ENCODE measurements at regions not wholly inside any gene's neighbourhood (a gene's known extent, or its start where the extent isn't known, plus 50 kb on each side); places are given as distances from the start of the nearest gene placed in this dataset.

- no peaks in the 10 kb centered on the region for H3K27me3 ChIP-seq (ENCODE audit: insufficient read depth, low read length, poor library complexity, severe bottlenecking)
- H2AFZ ChIP-seq (ENCODE audit: low read length) = no peak overlapping the region
- no peaks in the 10 kb centered on the region for H3K36me3 ChIP-seq (ENCODE audit: insufficient read depth, low read length)
- no peaks in the 10 kb centered on the region for H3K4me1 ChIP-seq (ENCODE audit: insufficient read depth, low read length, poor library complexity, severe bottlenecking)
- no peaks in the 10 kb centered on the region for H4K20me1 ChIP-seq (ENCODE audit: insufficient read depth, low read length, poor library complexity, severe bottlenecking)
- H3K9me3 ChIP-seq (ENCODE audit: insufficient read depth, low read depth, low read length) = no peaks in the 10 kb centered on the region
- H3F3A ChIP-seq (ENCODE audit: low read depth) = no peaks in the 10 kb centered on the region
- no peaks in the 10 kb centered on the region for H3K9me2 ChIP-seq (replicated peaks; ENCODE audit: low read depth, low read length)
- no peak overlapping the region for H3K4me3 ChIP-seq (ENCODE audit: low read length, poor library complexity, severe bottlenecking)
- H3K9ac ChIP-seq (ENCODE audit: low read depth, low read length, poor library complexity, severe bottlenecking) = no peak overlapping the region
- TF ChIP-seq EZH2phosphoT487 (IDR thresholded peaks at IDR 0.05; ENCODE audit: borderline replicate concordance) = no peak
- TF ChIP-seq, protein P1, sequence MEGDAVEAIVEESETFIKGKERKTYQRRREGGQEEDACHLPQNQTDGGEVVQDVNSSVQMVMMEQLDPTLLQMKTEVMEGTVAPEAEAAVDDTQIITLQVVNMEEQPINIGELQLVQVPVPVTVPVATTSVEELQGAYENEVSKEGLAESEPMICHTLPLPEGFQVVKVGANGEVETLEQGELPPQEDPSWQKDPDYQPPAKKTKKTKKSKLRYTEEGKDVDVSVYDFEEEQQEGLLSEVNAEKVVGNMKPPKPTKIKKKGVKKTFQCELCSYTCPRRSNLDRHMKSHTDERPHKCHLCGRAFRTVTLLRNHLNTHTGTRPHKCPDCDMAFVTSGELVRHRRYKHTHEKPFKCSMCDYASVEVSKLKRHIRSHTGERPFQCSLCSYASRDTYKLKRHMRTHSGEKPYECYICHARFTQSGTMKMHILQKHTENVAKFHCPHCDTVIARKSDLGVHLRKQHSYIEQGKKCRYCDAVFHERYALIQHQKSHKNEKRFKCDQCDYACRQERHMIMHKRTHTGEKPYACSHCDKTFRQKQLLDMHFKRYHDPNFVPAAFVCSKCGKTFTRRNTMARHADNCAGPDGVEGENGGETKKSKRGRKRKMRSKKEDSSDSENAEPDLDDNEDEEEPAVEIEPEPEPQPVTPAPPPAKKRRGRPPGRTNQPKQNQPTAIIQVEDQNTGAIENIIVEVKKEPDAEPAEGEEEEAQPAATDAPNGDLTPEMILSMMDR (conservative IDR thresholded peaks at IDR 0.05; ENCODE audit: low read length) = no peak
- no peak overlapping the region for H3K4me2 ChIP-seq (ENCODE audit: low read depth, low read length, poor library complexity, severe bottlenecking)
- H3K79me2 ChIP-seq (ENCODE audit: insufficient read depth, low read length) = no peaks in the 10 kb centered on the region
Measured at GRCh38 chr9:118088090-118088489, 383.9 kb downstream of the TLR4 start.

- Histone ChIP-seq H3K4me2 (ENCODE audit: low read depth, low read length, poor library complexity, severe bottlenecking) (no peak overlapping the region), H3K79me2 (ENCODE audit: insufficient read depth, low read length) (no peaks in the 10 kb centered on the region), H3K9me3 (ENCODE audit: insufficient read depth, low read depth, low read length) (no peaks in the 10 kb centered on the region), H3K9ac (ENCODE audit: low read depth, low read length, poor library complexity, severe bottlenecking) (no peak overlapping the region), H3K36me3 (ENCODE audit: insufficient read depth, low read length) (no peaks in the 10 kb centered on the region), H3K9me2 (replicated peaks; ENCODE audit: low read depth, low read length) (no peaks in the 10 kb centered on the region), H3F3A (ENCODE audit: low read depth) (no peaks in the 10 kb centered on the region), H2AFZ (ENCODE audit: low read length) (no peak overlapping the region), H3K4me1 (ENCODE audit: insufficient read depth, low read length, poor library complexity, severe bottlenecking) (no peaks in the 10 kb centered on the region), H4K20me1 (ENCODE audit: insufficient read depth, low read length, poor library complexity, severe bottlenecking) (no peaks in the 10 kb centered on the region), H3K27me3 (ENCODE audit: insufficient read depth, low read length, poor library complexity, severe bottlenecking) (no peaks in the 10 kb centered on the region), H3K4me3 (ENCODE audit: low read length, poor library complexity, severe bottlenecking) (no peak overlapping the region)
- TF ChIP-seq, protein P1 (conservative IDR thresholded peaks at IDR 0.05; ENCODE audit: low read length) = no peak
- no peak for TF ChIP-seq EZH2phosphoT487 (IDR thresholded peaks at IDR 0.05; ENCODE audit: borderline replicate concordance)
Measured at GRCh38 chr9:118091226-118091625, 387.0 kb downstream of the TLR4 start.

DNA sequence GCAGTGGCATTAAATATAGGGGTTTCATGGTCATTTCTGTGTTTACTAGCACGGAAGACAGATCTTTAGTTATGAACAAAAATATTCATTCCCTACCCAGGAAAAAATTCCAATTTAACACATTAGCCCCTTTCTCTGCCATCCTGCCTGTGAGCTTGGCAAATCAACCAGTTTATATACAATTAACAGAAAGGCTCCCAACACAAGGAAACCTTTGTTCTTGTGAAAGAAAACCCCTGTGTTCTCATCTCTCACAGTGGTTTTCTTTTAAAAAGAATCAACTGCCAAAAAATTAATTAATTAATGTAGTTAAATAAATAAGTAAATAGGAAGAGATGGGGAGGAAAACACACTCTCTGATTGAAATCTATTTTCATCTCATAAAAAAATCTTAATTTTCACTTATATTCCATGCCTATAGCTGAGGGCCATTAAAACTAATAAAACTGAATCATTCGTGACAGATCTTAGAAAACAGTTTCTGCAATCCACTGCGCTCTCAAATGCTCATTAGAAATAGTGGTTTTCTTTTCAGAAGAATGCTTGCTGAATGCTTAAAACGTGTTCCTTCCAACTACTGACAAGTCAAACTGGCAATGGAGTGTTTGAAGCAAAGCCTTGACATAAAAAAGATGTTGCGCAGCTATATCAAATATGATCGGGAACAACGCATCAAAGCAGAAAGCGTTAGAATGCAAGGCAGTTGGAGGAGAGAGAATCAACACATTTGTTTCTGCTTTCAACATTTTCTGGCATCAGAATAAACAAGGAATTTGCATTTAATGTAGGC, 387.7 kb downstream of the TLR4 start:
- Histone ChIP-seq H3K27me3 (ENCODE audit: insufficient read depth, low read length, poor library complexity, severe bottlenecking) (no peaks in the 10 kb centered on the region), H3K4me3 (ENCODE audit: low read length, poor library complexity, severe bottlenecking) (no peak overlapping the region), H3F3A (ENCODE audit: low read depth) (no peaks in the 10 kb centered on the region), H3K79me2 (ENCODE audit: insufficient read depth, low read length) (no peaks in the 10 kb centered on the region), H2AFZ (ENCODE audit: low read length) (no peak overlapping the region), H4K20me1 (ENCODE audit: insufficient read depth, low read length, poor library complexity, severe bottlenecking) (no peaks in the 10 kb centered on the region), H3K9ac (ENCODE audit: low read depth, low read length, poor library complexity, severe bottlenecking) (no peak overlapping the region), H3K4me1 (ENCODE audit: insufficient read depth, low read length, poor library complexity, severe bottlenecking) (no peaks in the 10 kb centered on the region), H3K36me3 (ENCODE audit: insufficient read depth, low read length) (no peaks in the 10 kb centered on the region), H3K4me2 (ENCODE audit: low read depth, low read length, poor library complexity, severe bottlenecking) (no peak overlapping the region), H3K9me2 (replicated peaks; ENCODE audit: low read depth, low read length) (no peaks in the 10 kb centered on the region), H3K9me3 (ENCODE audit: insufficient read depth, low read depth, low read length) (no peaks in the 10 kb centered on the region)
- TF ChIP-seq, protein P1 (conservative IDR thresholded peaks at IDR 0.05; ENCODE audit: low read length) = no peak
- TF ChIP-seq EZH2phosphoT487 (IDR thresholded peaks at IDR 0.05; ENCODE audit: borderline replicate concordance) = no peak
